Esophagus muscularis mucosa (tissue), 4 donors: ENCODE measurements at regions not wholly inside any gene's neighbourhood (a gene's known extent, or its start where the extent isn't known, plus 50 kb on each side); places are given as distances from the start of the nearest gene placed in this dataset.

ENCODE experiments used
- CTCF ChIP-seq, 3 experiments: fragments of 200-600 bp in 2 of 3; fragments of 450-650 bp in 1 of 3; sonication (generic) in 2 of 3; IDR thresholded peaks; one replicate each; pipeline ENCODE4 v1.5.1; 2017 to 2019; ENCODE audit warnings: antibody characterized with exemption in 3 of 3, mild to moderate bottlenecking in 2 of 3, moderate library complexity in 1 of 3
- EP300 ChIP-seq: sonication (generic); formaldehyde crosslinking; IDR thresholded peaks from one replicate; pipeline ENCODE4 v1.6.1; 2017; ENCODE audit warnings: antibody characterized with exemption
- POLR2A ChIP-seq: fragments of 450-650 bp; IDR thresholded peaks from one replicate; pipeline ENCODE4 v1.6.1; 2017; ENCODE audit warnings: antibody characterized with exemption, moderate library complexity, mild to moderate bottlenecking, low read depth
- POLR2AphosphoS5 ChIP-seq, 2 donors: sonication (generic); formaldehyde crosslinking; IDR thresholded peaks; one replicate each; pipeline ENCODE4 v1.6.1; 2017; ENCODE audit warnings: antibody characterized with exemption in 2 of 2

GRCh38 chr19:56978023-56978565 is 137.6 kb upstream of the PEG3 start:
- TF ChIP-seq CTCF (IDR thresholded peaks at IDR 0.05) = no peak
- TF ChIP-seq EP300 = no peak
- no peak for TF ChIP-seq POLR2A
- TF ChIP-seq POLR2AphosphoS5 (IDR thresholded peaks at IDR 0.05) = no peak
